Spinal cord (tissue), 10 donors: ENCODE measurements at regions not wholly inside any gene's neighbourhood (a gene's known extent, or its start where the extent isn't known, plus 50 kb on each side); places are given as distances from the start of the nearest gene placed in this dataset. TPM values are rescaled to one million over a fixed set of nuclear protein-coding genes. Genes with fewer than 3 reads are reported as not detected.
"Not testable (repeated sequence)": the region's sequence is repeated elsewhere in the genome, so short reads cannot be mapped to it uniquely, and the experiment has no call there.

Experiments used
- DNase-seq, 6 donors: peaks; one replicate each; pipeline versions ENCODE4 v3.0.0 to v3.0.0-alpha.2; 2013 to 2015; ENCODE audit warnings: low spot score in 6 of 6, low read depth in 4 of 6
- H3K27ac ChIP-seq: one replicate; pipeline ENCODE4 v1.5.1; 2013; ENCODE audit warnings: low read depth, low read length, control low read depth
- H3K27me3 ChIP-seq: one replicate; pipeline ENCODE4 v1.6.1; 2013; ENCODE audit warnings: low read length; ENCODE audit not compliant: control insufficient read depth, insufficient read depth
- H3K36me3 ChIP-seq: one replicate; pipeline ENCODE4 v1.6.1; 2013; ENCODE audit warnings: low read length; ENCODE audit not compliant: control insufficient read depth, insufficient read depth
- H3K4me1 ChIP-seq: one replicate; pipeline ENCODE4 v1.6.1; 2013; ENCODE audit warnings: low read length; ENCODE audit not compliant: control insufficient read depth, insufficient read depth
- H3K4me3 ChIP-seq: one replicate; pipeline ENCODE4 v1.5.1; 2013; ENCODE audit warnings: low read depth, low read length, control low read depth
- H3K9me3 ChIP-seq: one replicate; pipeline ENCODE4 v1.6.1; 2013; ENCODE audit warnings: low read length; ENCODE audit not compliant: control insufficient read depth, insufficient read depth
- WGBS: methylation state at CpG from one replicate; pipeline ENCODE4 v1.1.5; 2013; ENCODE audit warnings: missing lambda C conversion rate; ENCODE audit not compliant: insufficient coverage; 5-methylcytosine and 5-hydroxymethylcytosine counted together
- small RNA-seq: library from RNA; depleted of rRNA; stranded (forward); fragments of <200 nt; gene quantifications from one replicate; pipeline ENCODE3, GENCODE V24; 2014; ENCODE audit warnings: low replicate concordance
- donor health status: healthy.

DNA sequence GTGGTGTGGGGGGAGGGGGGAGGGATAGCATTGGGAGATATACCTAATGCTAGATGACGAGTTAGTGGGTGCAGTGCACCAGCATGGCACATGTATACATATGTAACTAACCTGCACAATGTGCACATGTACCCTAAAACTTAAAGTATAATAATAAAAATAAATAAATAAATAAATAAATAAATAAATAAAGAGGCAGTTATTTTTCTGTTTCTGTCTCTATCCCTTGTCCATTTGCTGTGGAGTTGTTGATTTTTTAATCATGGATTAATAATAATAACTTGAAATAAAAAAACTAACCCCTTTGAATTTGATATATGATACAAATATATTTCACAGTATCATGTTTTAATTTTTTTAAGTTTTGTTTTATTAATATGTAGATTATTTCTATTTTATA is 53.9 kb upstream of the CD93 start:
- not testable (repeated sequence) for H3K9me3 ChIP-seq, H3K36me3 ChIP-seq, H3K27ac ChIP-seq, DNase-seq, H3K27me3 ChIP-seq, H3K4me1 ChIP-seq, H3K4me3 ChIP-seq
- WGBS, result no CpG with 5 or more reads among the region's 1 CpG

DNA sequence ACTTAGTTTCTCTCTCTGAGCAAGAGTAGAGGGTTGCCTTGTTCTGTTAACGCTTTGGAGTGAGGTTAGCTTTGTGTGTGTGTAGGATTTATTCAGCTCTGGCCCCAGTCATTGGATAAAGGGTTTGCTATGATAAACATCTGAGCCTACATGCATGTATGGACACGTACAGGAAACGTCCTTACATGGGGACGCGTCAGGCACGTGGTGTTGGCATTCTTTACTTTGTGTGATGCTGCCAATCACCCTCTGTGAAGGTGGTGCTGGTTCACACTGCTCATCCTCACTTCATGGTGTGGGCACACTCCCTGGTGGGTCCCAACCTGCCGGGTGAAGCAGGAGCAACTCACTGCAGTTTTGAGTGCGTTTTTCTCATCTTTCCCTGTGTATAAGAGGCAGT is 53.4 kb upstream of the CD93 start:
- no peak for DNase-seq
- H3K9me3 ChIP-seq, result no peaks in the 10 kb centered on the region
- 64% methylated on average over 6 of the region's 8 CpGs for WGBS
- no peak overlapping the region for H3K27ac ChIP-seq
- no peak overlapping the region for H3K4me3 ChIP-seq
- no peaks in the 10 kb centered on the region for H3K36me3 ChIP-seq
- no peaks in the 10 kb centered on the region for H3K27me3 ChIP-seq
- H3K4me1 ChIP-seq, result no peaks in the 10 kb centered on the region

DNA sequence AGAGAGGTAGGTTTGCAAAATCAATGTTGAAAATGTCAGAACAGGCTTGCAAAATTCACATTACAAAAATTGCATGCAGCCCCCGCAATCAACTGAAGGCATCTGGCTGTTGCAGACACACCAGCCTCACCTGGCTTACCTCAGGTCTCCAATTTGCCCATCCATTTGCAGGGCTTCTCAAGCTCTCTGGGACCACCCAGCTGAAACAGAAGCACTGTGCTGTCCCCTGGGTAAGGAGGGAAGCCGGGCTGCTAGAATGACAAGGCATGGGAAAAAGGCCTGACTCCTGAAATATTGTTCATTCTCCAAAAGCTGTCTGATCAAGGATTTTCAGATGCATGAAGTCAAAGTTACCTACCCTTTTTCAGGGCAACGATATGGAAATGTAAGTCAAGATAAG is 52.6 kb upstream of the CD93 start:
- WGBS, result 83% methylated on average over 3 of the region's 3 CpGs
- Histone ChIP-seq H3K36me3 (no peaks in the 10 kb centered on the region), H3K27me3 (no peaks in the 10 kb centered on the region), H3K9me3 (no peaks in the 10 kb centered on the region), H3K27ac (no peak overlapping the region), H3K4me3 (no peak overlapping the region), H3K4me1 (no peaks in the 10 kb centered on the region)
- no peak for DNase-seq

- WGBS, result 100% methylated on average over 2 of the region's 3 CpGs
- no peak for DNase-seq
Observed at GRCh38 chr20:23138226-23138625, 52.1 kb upstream of the CD93 start.

DNA sequence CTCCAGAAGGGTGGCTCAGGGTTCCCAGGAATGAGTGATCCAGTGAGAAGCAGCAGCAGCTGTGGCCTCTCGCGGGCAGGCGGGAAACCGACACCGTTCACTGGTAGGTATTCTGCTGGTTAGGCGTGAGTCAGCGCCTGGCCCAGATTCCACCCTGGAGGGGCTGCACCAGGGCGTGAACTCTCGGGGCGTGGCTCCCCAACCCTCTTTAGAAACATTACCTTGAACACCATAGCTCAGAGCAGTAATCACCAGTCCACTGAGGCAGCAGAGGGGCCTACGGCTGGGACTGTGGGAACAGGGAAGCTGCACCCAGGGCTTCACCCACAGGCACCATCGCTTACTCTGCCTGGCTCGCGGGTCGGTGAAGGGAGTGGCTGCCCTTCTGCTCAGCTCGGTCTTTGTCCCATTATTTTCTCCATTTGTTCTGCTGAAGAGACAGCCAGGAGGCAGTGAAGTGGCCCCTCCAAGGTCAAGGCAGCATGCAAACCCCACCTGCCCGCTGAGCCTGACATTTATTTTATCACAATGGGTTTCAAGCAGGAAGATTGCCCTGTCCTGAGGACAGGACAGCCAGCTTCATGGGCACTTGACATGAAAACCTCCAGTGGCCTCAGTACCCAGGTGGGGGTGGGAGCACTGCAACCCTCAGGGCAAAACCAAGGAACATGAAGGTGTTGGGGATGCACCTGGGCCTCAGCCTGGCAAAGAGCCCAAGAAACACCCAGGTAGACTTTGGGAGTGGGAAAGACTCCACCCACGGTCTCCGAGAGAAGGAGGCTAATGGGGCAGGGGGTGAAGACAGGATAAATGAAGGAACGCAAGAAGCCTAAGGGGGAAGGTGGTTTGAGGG is 51.0 kb upstream of the CD93 start:
- Histone ChIP-seq H3K4me1 (no peaks in the 10 kb centered on the region), H3K4me3 (no peak overlapping the region), H3K27ac (no peak overlapping the region), H3K9me3 (no peaks in the 10 kb centered on the region), H3K27me3 (no peaks in the 10 kb centered on the region), H3K36me3 (no peaks in the 10 kb centered on the region)
- WGBS, result 94% methylated on average over 20 of the region's 20 CpGs
- no peak for DNase-seq

More at GRCh38 chr20:23138226-23138625, 52.1 kb upstream of the CD93 start:
- H3K36me3 ChIP-seq, result no peaks in the 10 kb centered on the region
- no peak overlapping the region for H3K27ac ChIP-seq
- no peaks in the 10 kb centered on the region for H3K9me3 ChIP-seq
- H3K4me3 ChIP-seq, result no peak overlapping the region
- no peaks in the 10 kb centered on the region for H3K27me3 ChIP-seq
- no peaks in the 10 kb centered on the region for H3K4me1 ChIP-seq

DNA sequence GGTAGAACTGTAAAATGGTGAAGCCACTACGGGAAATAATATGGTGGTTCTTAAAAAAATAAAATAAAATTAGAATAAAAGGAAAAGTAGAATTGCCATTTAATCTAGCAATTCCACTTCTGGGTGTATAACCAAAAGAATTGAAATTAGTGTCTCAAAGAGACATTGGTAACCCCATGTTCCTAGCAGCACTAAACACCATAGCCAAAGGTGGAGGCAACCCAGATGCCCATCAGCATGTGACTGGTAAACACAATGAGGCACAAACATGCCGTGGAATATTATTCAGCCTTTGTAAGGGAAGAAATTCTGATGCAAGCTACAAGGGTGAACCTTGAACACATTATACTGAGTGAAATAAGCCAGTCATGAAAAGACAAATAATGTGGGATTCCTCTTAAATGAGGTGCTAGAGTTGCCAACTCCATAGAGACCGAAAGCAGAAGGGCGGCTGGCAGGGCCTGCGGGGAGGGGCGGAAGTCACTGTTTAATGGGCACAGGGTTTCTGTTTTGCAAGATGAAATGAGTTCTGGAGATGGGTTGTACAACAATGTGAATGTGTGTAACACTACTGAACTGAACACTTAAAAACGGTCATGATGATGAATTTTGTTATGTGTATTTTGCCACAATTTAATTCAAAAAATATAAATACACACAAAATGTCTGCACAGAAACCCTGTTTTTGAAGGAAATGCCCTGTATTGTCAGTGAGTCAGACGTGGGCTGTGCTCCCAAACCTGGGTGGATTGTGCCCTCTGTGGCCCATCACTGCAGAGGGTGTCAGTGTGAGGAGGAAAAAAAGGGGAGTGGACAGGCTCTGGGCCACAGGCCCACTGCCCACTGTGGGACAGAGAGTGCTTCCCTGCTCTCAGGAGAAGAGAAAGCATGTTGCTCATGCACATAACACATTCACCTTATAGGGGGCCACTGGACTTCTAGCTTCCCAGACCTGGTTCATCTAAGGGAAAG is 49.6 kb upstream of the CD93 start:
- Histone ChIP-seq H3K27ac (no peak overlapping the region), H3K4me3 (no peak overlapping the region), H3K9me3 (no peaks in the 10 kb centered on the region), H3K27me3 (no peaks in the 10 kb centered on the region), H3K36me3 (no peaks in the 10 kb centered on the region), H3K4me1 (no peaks in the 10 kb centered on the region)
- DNase-seq, result no peak
- WGBS, result 83% methylated on average over 4 of the region's 8 CpGs

Small RNAs in the stretch of these regions (small RNA-seq; reads per million reads assigned to genes)
- not detected for gene RNA5SP478
